A549 (cell line): ENCODE measurements at regions not wholly inside any gene's neighbourhood (a gene's known extent, or its start where the extent isn't known, plus 50 kb on each side); places are given as distances from the start of the nearest gene placed in this dataset.

Source experiments
- ATAC-seq, 2 experiments: fragments of 200-7000 bp in 1 of 2; fragments of >200 bp in 1 of 2; cut with Nextera tagmentation in 1 of 2; cut with Tn5 transposase in 1 of 2; 3 replicates each; pipeline versions ENCODE4 v1.8.0 to v1.9.1; 2018 to 2020; ENCODE audit warnings: mild to moderate bottlenecking in 1 of 2, moderate library complexity in 1 of 2
- CTCF ChIA-PET: fragments of 300-600 bp; sonication (Branson Sonifier 250); formaldehyde crosslinking; extraction: SDS; loops from one replicate; lab custom pipeline; 2021; ENCODE audit warnings: antibody characterized with exemption, inconsistent platforms; lab: Yijun Ruan, JAX
- POLR2A ChIA-PET: fragments of 350-600 bp; formaldehyde crosslinking; extraction: SDS; loops from one replicate; lab custom pipeline; 2021; ENCODE audit warnings: antibody characterized with exemption, inconsistent platforms; lab: Yijun Ruan, JAX
- DNase-seq, 2 experiments: peaks; one replicate each; pipeline versions ENCODE4 v3.0.0 to v3.0.0-alpha.2; 2011 to 2016; ENCODE audit warnings: low read depth in 1 of 2, low spot score in 1 of 2
- FAIRE-seq: peaks from 2 replicates; lab custom pipeline; 2011; peaks lifted over from hg19 to GRCh38; lab: Jason Lieb, UNC
- H3K27ac ChIP-seq, 2 experiments: fragments of >200 bp; sonication (Bioruptor Twin); formaldehyde crosslinking; 3 replicates each; pipeline ENCODE4 v1.5.1; 2016 to 2017
- H3K4me1 ChIP-seq: fragments of >200 bp; sonication (Bioruptor Twin); formaldehyde crosslinking; 3 replicates; pipeline ENCODE4 v1.6.1; 2016
- H3K4me2 ChIP-seq: fragments of >200 bp; sonication (Bioruptor Twin); formaldehyde crosslinking; 3 replicates; pipeline ENCODE4 v1.6.1; 2016
- H3K4me3 ChIP-seq: fragments of >200 bp; sonication (Bioruptor Twin); formaldehyde crosslinking; 3 replicates; pipeline ENCODE4 v1.5.1; 2016
- H3K9me3 ChIP-seq: fragments of >200 bp; sonication (Bioruptor Twin); formaldehyde crosslinking; 3 replicates; pipeline ENCODE4 v1.6.1; 2016
- BCL3 ChIP-seq: fragments of >200 bp; sonication (Bioruptor Twin); formaldehyde crosslinking; IDR thresholded peaks from 3 replicates; pipeline ENCODE4 v1.6.1; 2016
- CBX2 ChIP-seq: fragments of 200-600 bp; sonication (generic); IDR thresholded peaks from 2 replicates; pipeline ENCODE4 v1.6.1; 2016; ENCODE audit warnings: low read depth, mild to moderate bottlenecking, borderline replicate concordance
- CHD2 ChIP-seq: fragments of 150-350 bp; IDR thresholded peaks from 2 replicates; pipeline ENCODE4 v1.6.1; 2014; ENCODE audit warnings: low read length; ENCODE audit not compliant: partially characterized antibody
- CHD4 ChIP-seq: fragments of 200-600 bp; sonication (generic); IDR thresholded peaks from 2 replicates; pipeline ENCODE4 v1.6.1; 2016; ENCODE audit warnings: antibody characterized with exemption, mild to moderate bottlenecking, borderline replicate concordance
- EP300 ChIP-seq, 2 experiments: fragments of >200 bp; sonication (Bioruptor Twin); formaldehyde crosslinking; IDR thresholded peaks; 2 replicates in 1 of 2; 3 replicates in 1 of 2; pipeline ENCODE4 v1.6.1; 2016 to 2017
- FOSL2 ChIP-seq, 2 experiments: fragments of 450-650 bp in 1 of 2; fragments of >200 bp in 1 of 2; sonication (Bioruptor Twin) in 1 of 2; formaldehyde crosslinking; IDR thresholded peaks; 2 replicates each; pipeline versions ENCODE4 v1.5.0 to v1.6.1; 2016 to 2020; ENCODE audit warnings: mild to moderate bottlenecking in 1 of 2, moderate library complexity in 1 of 2
- FOXS1 ChIP-seq: fragments of 250-450 bp; sonication (Bioruptor Pico); IDR thresholded peaks from 2 replicates; pipeline ENCODE4 v1.5.0; 2020; ENCODE audit warnings: mild to moderate bottlenecking, moderate library complexity
- HEYL ChIP-seq: fragments of 250-450 bp; sonication (Bioruptor Pico); IDR thresholded peaks from 2 replicates; pipeline ENCODE4 v1.8.0; 2021; ENCODE audit warnings: mild to moderate bottlenecking, moderate library complexity
- HOXA7 ChIP-seq: fragments of 250-450 bp; sonication (Bioruptor Pico); IDR thresholded peaks from 2 replicates; pipeline ENCODE4 v1.5.0; 2020; ENCODE audit warnings: mild to moderate bottlenecking, moderate library complexity
- MAFK ChIP-seq: fragments of 450-650 bp; IDR thresholded peaks from 2 replicates; pipeline ENCODE4 v1.6.1; 2014; ENCODE audit not compliant: partially characterized antibody
- MAX ChIP-seq: IDR thresholded peaks from 2 replicates; pipeline ENCODE4 v1.6.1; 2012
- MAZ ChIP-seq: fragments of 150-350 bp; IDR thresholded peaks from 2 replicates; pipeline ENCODE4 v1.6.1; 2014; ENCODE audit warnings: antibody characterized with exemption, low read depth, low read length, borderline replicate concordance
- MYC ChIP-seq: IDR thresholded peaks from 2 replicates; pipeline ENCODE4 v1.6.1; 2012; ENCODE audit warnings: mild to moderate bottlenecking, inconsistent platforms, low read length, improper control_type of control experiment, borderline replicate concordance
- POLR2A ChIP-seq: IDR thresholded peaks from 2 replicates; pipeline ENCODE4 v1.6.1; 2012; ENCODE audit warnings: mild to moderate bottlenecking, low read length
- RAD21 ChIP-seq, 2 experiments: fragments of >200 bp in 1 of 2; sonication (Bioruptor Twin) in 1 of 2; formaldehyde crosslinking in 1 of 2; IDR thresholded peaks in 1 of 2; conservative IDR thresholded peaks in 1 of 2; 2 replicates in 1 of 2; 3 replicates in 1 of 2; pipeline ENCODE4 v1.6.1; 2012 to 2018; ENCODE audit warnings: inconsistent platforms in 1 of 2
- RCOR1 ChIP-seq: fragments of 150-350 bp; IDR thresholded peaks from 2 replicates; pipeline ENCODE4 v1.6.1; 2014; ENCODE audit warnings: antibody characterized with exemption, low read length, low read depth
- RFX5 ChIP-seq: fragments of 450-650 bp; IDR thresholded peaks from 2 replicates; pipeline ENCODE4 v1.7.1; 2014; ENCODE audit warnings: antibody characterized with exemption, mild to moderate bottlenecking, moderate library complexity
- RNF2 ChIP-seq: fragments of 200-600 bp; sonication (generic); IDR thresholded peaks from 2 replicates; pipeline ENCODE4 v1.6.1; 2016; ENCODE audit warnings: low read depth, mild to moderate bottlenecking, antibody characterized with exemption, moderate library complexity, borderline replicate concordance
- SREBF2 ChIP-seq: fragments of 450-650 bp; IDR thresholded peaks from 2 replicates; pipeline ENCODE4 v1.6.1; 2014; ENCODE audit warnings: mild to moderate bottlenecking, moderate library complexity
- TFCP2L1 ChIP-seq: fragments of 250-450 bp; sonication (Bioruptor Pico); IDR thresholded peaks from 2 replicates; pipeline ENCODE4 v1.5.0; 2021; ENCODE audit warnings: mild to moderate bottlenecking
- TP53 ChIP-seq: fragments of 250-450 bp; sonication (Bioruptor Pico); IDR thresholded peaks from 2 replicates; pipeline ENCODE4 v1.5.0; 2021; ENCODE audit warnings: mild to moderate bottlenecking, moderate library complexity
- ZC3H11A ChIP-seq: fragments of 450-650 bp; IDR thresholded peaks from 2 replicates; pipeline ENCODE4 v1.6.1; 2014; ENCODE audit warnings: antibody characterized with exemption, mild to moderate bottlenecking
- ZNF302 ChIP-seq: fragments of 250-450 bp; sonication (Bioruptor Pico); IDR thresholded peaks from 2 replicates; pipeline ENCODE4 v1.9.0; 2021; ENCODE audit warnings: inconsistent platforms, mild to moderate bottlenecking, moderate library complexity
- ZSCAN20 ChIP-seq: fragments of 250-450 bp; sonication (Bioruptor Pico); IDR thresholded peaks from 2 replicates; pipeline ENCODE4 v1.8.0; 2022; ENCODE audit warnings: mild to moderate bottlenecking, moderate library complexity
- WGBS: methylation state at CpG from one replicate; pipeline ENCODE4 v1.1.6; 2017; ENCODE audit errors: missing lambda C conversion rate; 5-methylcytosine and 5-hydroxymethylcytosine counted together
- TF ChIP-seq, protein P1 (sequence below): fragments of >200 bp; sonication (Bioruptor Twin); formaldehyde crosslinking; IDR thresholded peaks from 2 replicates; pipeline ENCODE4 v1.6.1; 2016
- TF ChIP-seq, protein P2 (sequence below): fragments of 150-350 bp; IDR thresholded peaks from 2 replicates; pipeline ENCODE4 v1.6.1; 2014; ENCODE audit warnings: low read depth, mild to moderate bottlenecking, low read length
- TF ChIP-seq, protein P3 (sequence below): fragments of 450-650 bp; IDR thresholded peaks from 2 replicates; pipeline ENCODE4 v1.6.1; 2014; ENCODE audit warnings: antibody characterized with exemption
- TF ChIP-seq, protein P4 (sequence below): IDR thresholded peaks from 2 replicates; pipeline ENCODE4 v1.6.1; 2012
- TF ChIP-seq, protein P5 (sequence below): fragments of 250-450 bp; sonication (Bioruptor Pico); IDR thresholded peaks from 2 replicates; pipeline ENCODE4 v1.5.0; 2021; ENCODE audit warnings: mild to moderate bottlenecking, moderate library complexity, borderline replicate concordance

DNA sequence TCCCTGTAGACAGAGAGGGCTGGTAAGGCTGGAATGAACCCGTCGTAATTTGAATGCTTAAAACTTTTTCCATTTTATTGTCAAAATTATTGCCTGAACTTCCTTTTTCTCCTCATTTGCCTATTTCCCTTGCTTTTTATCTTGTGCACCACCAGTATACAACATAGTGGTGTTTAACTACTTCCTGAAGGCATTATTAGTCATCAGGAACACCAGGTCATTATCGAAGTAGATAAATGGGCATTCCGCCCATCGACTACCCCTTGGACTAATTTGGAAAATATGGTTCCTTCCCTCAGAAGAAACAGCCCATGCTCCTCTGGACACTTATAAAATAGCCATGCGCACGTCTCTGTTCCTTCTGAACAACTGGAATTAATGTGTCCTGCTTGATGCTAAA is 232.1 kb downstream of the TM9SF2 start:
- WGBS = 85% methylated on average over 7 of the region's 7 CpGs
- no peak for DNase-seq
- no peak for TF ChIP-seq TFCP2L1
- no peak for TF ChIP-seq SREBF2
- TF ChIP-seq RFX5 = no peak
- TF ChIP-seq MAFK = no peak
- TF ChIP-seq HEYL (CRISPR knock-in tag) = no peak
- TF ChIP-seq, protein P1, sequence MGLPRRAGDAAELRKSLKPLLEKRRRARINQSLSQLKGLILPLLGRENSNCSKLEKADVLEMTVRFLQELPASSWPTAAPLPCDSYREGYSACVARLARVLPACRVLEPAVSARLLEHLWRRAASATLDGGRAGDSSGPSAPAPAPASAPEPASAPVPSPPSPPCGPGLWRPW = no peak
- TF ChIP-seq CBX2 = no peak
- no peak for TF ChIP-seq POLR2A
- TF ChIP-seq, protein P2, sequence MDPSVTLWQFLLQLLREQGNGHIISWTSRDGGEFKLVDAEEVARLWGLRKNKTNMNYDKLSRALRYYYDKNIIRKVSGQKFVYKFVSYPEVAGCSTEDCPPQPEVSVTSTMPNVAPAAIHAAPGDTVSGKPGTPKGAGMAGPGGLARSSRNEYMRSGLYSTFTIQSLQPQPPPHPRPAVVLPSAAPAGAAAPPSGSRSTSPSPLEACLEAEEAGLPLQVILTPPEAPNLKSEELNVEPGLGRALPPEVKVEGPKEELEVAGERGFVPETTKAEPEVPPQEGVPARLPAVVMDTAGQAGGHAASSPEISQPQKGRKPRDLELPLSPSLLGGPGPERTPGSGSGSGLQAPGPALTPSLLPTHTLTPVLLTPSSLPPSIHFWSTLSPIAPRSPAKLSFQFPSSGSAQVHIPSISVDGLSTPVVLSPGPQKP = no peak
- TF ChIP-seq, protein P3, sequence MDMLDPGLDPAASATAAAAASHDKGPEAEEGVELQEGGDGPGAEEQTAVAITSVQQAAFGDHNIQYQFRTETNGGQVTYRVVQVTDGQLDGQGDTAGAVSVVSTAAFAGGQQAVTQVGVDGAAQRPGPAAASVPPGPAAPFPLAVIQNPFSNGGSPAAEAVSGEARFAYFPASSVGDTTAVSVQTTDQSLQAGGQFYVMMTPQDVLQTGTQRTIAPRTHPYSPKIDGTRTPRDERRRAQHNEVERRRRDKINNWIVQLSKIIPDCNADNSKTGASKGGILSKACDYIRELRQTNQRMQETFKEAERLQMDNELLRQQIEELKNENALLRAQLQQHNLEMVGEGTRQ = no peak
- TF ChIP-seq CHD2 = no peak
- no peak for TF ChIP-seq FOSL2 (IDR thresholded peaks at IDR 0.05)
- TF ChIP-seq FOSL2 (CRISPR knock-in tag; IDR thresholded peaks at IDR 0.05) = no peak
- no peak for TF ChIP-seq MYC
- no peak for TF ChIP-seq MAX
- TF ChIP-seq, protein P4, sequence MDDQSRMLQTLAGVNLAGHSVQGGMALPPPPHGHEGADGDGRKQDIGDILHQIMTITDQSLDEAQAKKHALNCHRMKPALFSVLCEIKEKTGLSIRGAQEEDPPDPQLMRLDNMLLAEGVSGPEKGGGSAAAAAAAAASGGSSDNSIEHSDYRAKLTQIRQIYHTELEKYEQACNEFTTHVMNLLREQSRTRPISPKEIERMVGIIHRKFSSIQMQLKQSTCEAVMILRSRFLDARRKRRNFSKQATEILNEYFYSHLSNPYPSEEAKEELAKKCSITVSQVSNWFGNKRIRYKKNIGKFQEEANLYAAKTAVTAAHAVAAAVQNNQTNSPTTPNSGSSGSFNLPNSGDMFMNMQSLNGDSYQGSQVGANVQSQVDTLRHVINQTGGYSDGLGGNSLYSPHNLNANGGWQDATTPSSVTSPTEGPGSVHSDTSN = no peak
- POLR2A ChIA-PET = no interaction called here
- H3K4me3 ChIP-seq = no peak overlapping the region
- no peak overlapping the region for H3K4me2 ChIP-seq
- CTCF ChIA-PET = no interaction called here
- no peak for FAIRE-seq
- no peak for ATAC-seq
- H3K4me1 ChIP-seq = no peaks in the 10 kb centered on the region
- H3K9me3 ChIP-seq = no peaks in the 10 kb centered on the region
- no peak overlapping the region for H3K27ac ChIP-seq

DNA sequence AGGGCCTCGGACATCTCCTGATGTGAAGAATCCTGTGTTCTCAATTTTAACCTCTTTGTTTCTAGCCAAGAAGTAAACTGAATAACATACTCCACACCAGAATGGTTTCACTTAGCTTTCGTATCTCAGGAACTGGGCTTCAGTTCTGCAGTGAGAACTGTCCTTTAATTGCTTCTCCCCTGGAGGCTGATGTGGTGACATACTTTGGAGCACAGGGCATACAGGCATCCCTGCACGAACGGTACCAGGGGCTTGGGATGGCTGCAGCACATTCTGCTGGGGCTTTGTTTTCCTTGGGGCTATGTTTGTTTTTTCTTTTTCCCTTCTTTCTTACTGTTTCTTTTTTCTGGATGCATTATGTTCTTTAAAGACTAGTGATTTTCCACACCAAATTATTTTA is 230.5 kb downstream of the TM9SF2 start:
- CTCF ChIA-PET = no interaction called here
- H3K4me3 ChIP-seq = no peak overlapping the region
- TF ChIP-seq TP53 (CRISPR knock-in tag) = no peak
- TF ChIP-seq MAZ = no peak
- TF ChIP-seq ZC3H11A = no peak
- no peak for TF ChIP-seq RAD21 (conservative IDR thresholded peaks at IDR 0.05 in 1 of 2, IDR thresholded peaks at IDR 0.05 in 1 of 2)
- TF ChIP-seq EP300 (IDR thresholded peaks at IDR 0.05) = no peak
- TF ChIP-seq, all 56 proteins: peak for 0
- Histone ChIP-seq H3K4me1 (no peaks in the 10 kb centered on the region), H3K27ac (no peak overlapping the region), H3K4me2 (no peak overlapping the region), H3K9me3 (no peaks in the 10 kb centered on the region)
- 77% methylated on average over 4 of the region's 4 CpGs for WGBS
- DNase-seq (no peak), ATAC-seq (no peak), FAIRE-seq (no peak)
- POLR2A ChIA-PET = no interaction called here

- no peaks in the 10 kb centered on the region for H3K9me3 ChIP-seq
- H3K4me2 ChIP-seq = no peak overlapping the region
- ATAC-seq = no peak
- H3K27ac ChIP-seq = no peak overlapping the region
- H3K4me1 ChIP-seq = no peaks in the 10 kb centered on the region
- ChIA-PET CTCF (no interaction called here), POLR2A (no interaction called here)
- H3K4me3 ChIP-seq = no peak overlapping the region
- WGBS = 100% methylated on average over 3 of the region's 11 CpGs
- FAIRE-seq = no peak
- DNase-seq = no peak
- TF ChIP-seq RNF2 (no peak), HOXA7 (CRISPR knock-in tag) (no peak), RCOR1 (no peak), FOXS1 (CRISPR knock-in tag) (no peak), ZSCAN20 (no peak), ZNF302 (CRISPR knock-in tag) (no peak), BCL3 (no peak), CHD4 (no peak)
- TF ChIP-seq, protein P5, sequence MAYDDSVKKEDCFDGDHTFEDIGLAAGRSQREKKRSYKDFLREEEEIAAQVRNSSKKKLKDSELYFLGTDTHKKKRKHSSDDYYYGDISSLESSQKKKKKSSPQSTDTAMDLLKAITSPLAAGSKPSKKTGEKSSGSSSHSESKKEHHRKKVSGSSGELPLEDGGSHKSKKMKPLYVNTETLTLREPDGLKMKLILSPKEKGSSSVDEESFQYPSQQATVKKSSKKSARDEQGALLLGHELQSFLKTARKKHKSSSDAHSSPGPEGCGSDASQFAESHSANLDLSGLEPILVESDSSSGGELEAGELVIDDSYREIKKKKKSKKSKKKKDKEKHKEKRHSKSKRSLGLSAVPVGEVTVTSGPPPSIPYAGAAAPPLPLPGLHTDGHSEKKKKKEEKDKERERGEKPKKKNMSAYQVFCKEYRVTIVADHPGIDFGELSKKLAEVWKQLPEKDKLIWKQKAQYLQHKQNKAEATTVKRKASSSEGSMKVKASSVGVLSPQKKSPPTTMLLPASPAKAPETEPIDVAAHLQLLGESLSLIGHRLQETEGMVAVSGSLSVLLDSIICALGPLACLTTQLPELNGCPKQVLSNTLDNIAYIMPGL = no peak
Observed at GRCh38 chr13:99730403-99730802, 229.1 kb downstream of the TM9SF2 start.
